Stimulated activated CD4-positive, alpha-beta T cell treated with anti-CD3 and anti-CD28 coated beads, Interleukin-4, amount 100 ng/mL, for 4 hours (primary cell): ENCODE measurements at regions not wholly inside any gene's neighbourhood (a gene's known extent, or its start where the extent isn't known, plus 50 kb on each side); places are given as distances from the start of the nearest gene placed in this dataset.
"Not testable (repeated sequence)": the region's sequence is repeated elsewhere in the genome, so short reads cannot be mapped to it uniquely, and the experiment has no call there.

Experiments used
- DNase-seq, 2 experiments: peaks; one replicate each; pipeline ENCODE4 v3.0.0-alpha.2; 2020

GRCh38 chr4:188287169-188287894, 148.1 kb downstream of the TRIML1 start:
- DNase-seq: no peak

- no peak for DNase-seq
Measured at GRCh38 chr4:188289531-188290125, 150.4 kb downstream of the TRIML1 start.

GRCh38 chr4:188295899-188296298, 156.7 kb downstream of the TRIML1 start:
- DNase-seq: no peak

- DNase-seq: no peak
Measured at GRCh38 chr4:188296331-188296730, 157.1 kb downstream of the TRIML1 start.

- DNase-seq: no peak
Measured at GRCh38 chr4:188297873-188298272, 158.6 kb downstream of the TRIML1 start.

GRCh38 chr4:188299161-188299560, 159.9 kb downstream of the TRIML1 start:
- no peak for DNase-seq

GRCh38 chr4:188300385-188300784, 161.1 kb downstream of the TRIML1 start:
- DNase-seq: no peak

GRCh38 chr4:188305690-188306089, 166.4 kb downstream of the TRIML1 start:
- no peak for DNase-seq

- DNase-seq: no peak
Measured at GRCh38 chr4:188307591-188307990, 168.3 kb downstream of the TRIML1 start.

- DNase-seq: no peak
Measured at GRCh38 chr4:188308142-188308541, 168.9 kb downstream of the TRIML1 start.

GRCh38 chr4:188316391-188316790, 177.2 kb downstream of the TRIML1 start:
- no peak for DNase-seq

GRCh38 chr4:188328966-188329365, 189.7 kb downstream of the TRIML1 start:
- no peak for DNase-seq

- no peak for DNase-seq
Measured at GRCh38 chr4:188329521-188329920, 190.3 kb downstream of the TRIML1 start.

GRCh38 chr4:188332265-188332664, 193.0 kb downstream of the TRIML1 start:
- DNase-seq: no peak

GRCh38 chr4:188336891-188337290, 197.7 kb downstream of the TRIML1 start:
- DNase-seq: no peak

GRCh38 chr4:188341428-188341827, 202.2 kb downstream of the TRIML1 start:
- no peak for DNase-seq

GRCh38 chr4:188346171-188346809, 207.0 kb downstream of the TRIML1 start:
- no peak for DNase-seq

- no peak for DNase-seq
Measured at GRCh38 chr4:188347339-188347738, 208.1 kb downstream of the TRIML1 start.

GRCh38 chr4:188349569-188349968, 210.3 kb downstream of the TRIML1 start:
- not testable (repeated sequence) for DNase-seq

- DNase-seq: no peak
Measured at GRCh38 chr4:188363196-188363595, 224.0 kb downstream of the TRIML1 start.

GRCh38 chr4:188370777-188371176, 231.5 kb downstream of the TRIML1 start:
- DNase-seq: no peak

GRCh38 chr4:188372058-188372457, 232.8 kb downstream of the TRIML1 start:
- no peak for DNase-seq

- DNase-seq: no peak
Measured at GRCh38 chr4:188372829-188373228, 233.6 kb downstream of the TRIML1 start.

GRCh38 chr4:188374871-188375270, 235.6 kb downstream of the TRIML1 start:
- no peak for DNase-seq
